Stimulated activated CD4-positive, alpha-beta T cell treated with anti-CD3 and anti-CD28 coated beads, TNF-alpha, amount 100 ng/mL, for 24 hours (primary cell): ENCODE measurements at regions not wholly inside any gene's neighbourhood (a gene's known extent, or its start where the extent isn't known, plus 50 kb on each side); places are given as distances from the start of the nearest gene placed in this dataset.

ENCODE experiments used
- DNase-seq, 3 experiments: peaks; one replicate each; pipeline ENCODE4 v3.0.0-alpha.2; 2020; ENCODE audit warnings: low read depth in 3 of 3

DNA sequence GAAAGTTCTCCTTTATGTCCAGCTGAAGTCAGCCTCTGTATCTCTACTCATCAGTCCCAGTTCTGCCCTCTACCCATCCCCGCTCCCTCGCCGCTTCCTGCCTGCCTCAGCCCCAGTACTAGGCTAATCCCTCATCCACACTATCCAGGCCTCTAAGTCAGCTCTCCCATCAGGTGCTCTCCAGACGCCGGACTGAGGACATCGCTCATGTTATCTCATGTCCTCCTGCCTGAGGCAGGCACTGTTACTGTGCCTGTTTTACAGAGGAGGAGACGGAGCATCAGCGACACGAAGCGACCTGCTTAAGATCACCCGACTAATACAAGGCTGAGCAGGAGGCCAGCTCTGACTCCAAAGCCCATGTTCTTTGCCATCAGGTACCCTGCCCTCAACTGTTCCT, 57.3 kb upstream of the RUNX3 start:
- DNase-seq = no peak

GRCh38 chr1:24986372-24986965, 56.4 kb upstream of the RUNX3 start:
- no peak for DNase-seq

- DNase-seq = no peak
These were observed 55.7 kb upstream of the RUNX3 start for GRCh38 chr1:24985737-24986136.

GRCh38 chr1:24984800-24985522, 54.9 kb upstream of the RUNX3 start:
- no peak for DNase-seq

GRCh38 chr1:24984300-24984699, 54.2 kb upstream of the RUNX3 start:
- no peak for DNase-seq

- no peak for DNase-seq
These were observed 53.1 kb upstream of the RUNX3 start for GRCh38 chr1:24983006-24983680.

DNA sequence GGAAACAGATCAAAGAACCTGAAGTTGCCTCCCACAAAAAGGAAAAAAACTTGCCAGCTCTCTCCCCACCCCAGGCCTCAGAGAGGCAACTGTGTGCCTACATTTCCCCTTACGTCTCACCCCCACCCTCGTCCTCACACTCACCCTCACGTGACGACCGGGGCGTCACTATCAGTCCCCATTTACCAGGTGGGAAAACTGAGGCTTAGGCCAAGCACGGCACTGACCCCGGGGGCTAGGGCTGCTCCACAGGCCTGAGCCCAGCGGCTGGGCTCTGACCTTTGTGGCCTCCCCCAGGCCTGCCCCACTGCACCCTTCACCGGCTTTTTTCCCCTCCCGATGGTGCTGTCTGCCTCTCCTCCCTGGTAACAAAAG, 51.5 kb upstream of the RUNX3 start:
- no peak for DNase-seq

DNA sequence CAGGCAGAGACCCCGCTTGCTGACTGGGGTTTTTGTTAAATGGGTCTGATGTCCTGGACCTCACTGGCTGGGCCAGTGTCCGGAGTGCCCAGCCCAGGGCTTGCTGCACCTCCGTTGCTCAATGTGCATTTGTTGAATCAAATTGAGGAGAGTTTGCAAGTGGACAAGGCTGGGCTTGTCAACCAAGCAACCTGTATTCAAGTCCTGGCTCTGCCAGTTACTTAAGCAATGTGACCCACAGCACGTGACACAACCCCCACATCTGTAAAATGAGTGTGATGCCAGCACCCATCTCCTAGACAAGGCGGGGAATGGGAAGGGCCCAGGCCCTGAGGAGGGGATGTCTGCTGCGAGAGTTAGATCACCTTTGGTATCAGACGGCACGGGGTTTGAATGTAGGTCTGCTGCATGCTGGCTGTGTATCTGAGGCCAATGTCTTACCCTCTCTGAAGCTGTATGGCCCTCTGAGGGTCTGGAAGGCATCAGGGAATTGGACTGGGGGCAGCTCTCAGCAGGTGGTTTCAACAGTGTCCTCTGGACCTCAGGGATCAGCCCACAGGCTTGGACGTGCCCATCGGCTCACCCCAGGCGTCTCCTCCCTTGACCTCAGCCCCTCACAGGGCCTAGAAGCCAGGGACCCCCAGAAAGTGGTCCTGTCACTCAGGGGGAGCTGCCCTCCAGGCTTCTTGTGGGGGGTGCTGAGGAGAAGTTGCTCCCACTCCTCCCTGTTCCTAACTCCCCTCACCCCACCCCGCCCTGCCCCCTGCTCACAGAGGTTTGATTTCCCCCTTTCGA, 51.0 kb upstream of the RUNX3 start:
- DNase-seq = no peak
